Effector memory CD4-positive, alpha-beta T cell (primary cell): ENCODE measurements at regions not wholly inside any gene's neighbourhood (a gene's known extent, or its start where the extent isn't known, plus 50 kb on each side); places are given as distances from the start of the nearest gene placed in this dataset.
"Not testable (repeated sequence)": the region's sequence is repeated elsewhere in the genome, so short reads cannot be mapped to it uniquely, and the experiment has no call there.

Experiments used
- DNase-seq, 3 donors: peaks; one replicate each; pipeline ENCODE4 v3.0.0-alpha.2; 2020
- H3K27ac ChIP-seq: 2 replicates; pipeline ENCODE4 v1.7.0; 2013; ENCODE audit warnings: mild to moderate bottlenecking, low read length, moderate library complexity; ENCODE audit not compliant: insufficient read depth, poor library complexity, severe bottlenecking
- H3K27me3 ChIP-seq: replicated peaks from 2 replicates; pipeline ENCODE4 v1.7.0; 2013; ENCODE audit warnings: mild to moderate bottlenecking, low read length; ENCODE audit not compliant: insufficient read depth, control insufficient read depth, poor library complexity, severe bottlenecking
- H3K36me3 ChIP-seq: 2 replicates; pipeline ENCODE4 v1.7.0; 2013; ENCODE audit warnings: mild to moderate bottlenecking, low read length, moderate library complexity; ENCODE audit not compliant: control insufficient read depth, insufficient read depth
- H3K4me1 ChIP-seq: 2 replicates; pipeline ENCODE4 v1.7.0; 2013; ENCODE audit warnings: low read length, mild to moderate bottlenecking; ENCODE audit not compliant: control insufficient read depth, insufficient read depth, poor library complexity, severe bottlenecking
- H3K4me3 ChIP-seq: 2 replicates; pipeline ENCODE4 v1.7.0; 2013; ENCODE audit warnings: low read length, low read depth, mild to moderate bottlenecking; ENCODE audit not compliant: insufficient read depth, poor library complexity, severe bottlenecking
- H3K9me3 ChIP-seq: 2 replicates; pipeline ENCODE4 v1.7.0; 2013; ENCODE audit warnings: mild to moderate bottlenecking, low read length, moderate library complexity; ENCODE audit not compliant: control insufficient read depth

- Histone ChIP-seq H3K4me1 (no peaks in the 10 kb centered on the region), H3K9me3 (no peaks in the 10 kb centered on the region), H3K36me3 (no peaks in the 10 kb centered on the region), H3K27me3 (no peaks in the 10 kb centered on the region), H3K4me3 (no peak overlapping the region), H3K27ac (no peak overlapping the region)
- DNase-seq: no peak
These were observed 277.2 kb upstream of the ARHGEF26 start for GRCh38 chr3:153843994-153844393.

- Histone ChIP-seq H3K27ac (no peak overlapping the region), H3K27me3 (no peaks in the 10 kb centered on the region), H3K4me3 (no peak overlapping the region), H3K36me3 (no peaks in the 10 kb centered on the region), H3K4me1 (no peaks in the 10 kb centered on the region), H3K9me3 (no peaks in the 10 kb centered on the region)
- DNase-seq: no peak
These were observed 275.9 kb upstream of the ARHGEF26 start for GRCh38 chr3:153845311-153845710.

DNA sequence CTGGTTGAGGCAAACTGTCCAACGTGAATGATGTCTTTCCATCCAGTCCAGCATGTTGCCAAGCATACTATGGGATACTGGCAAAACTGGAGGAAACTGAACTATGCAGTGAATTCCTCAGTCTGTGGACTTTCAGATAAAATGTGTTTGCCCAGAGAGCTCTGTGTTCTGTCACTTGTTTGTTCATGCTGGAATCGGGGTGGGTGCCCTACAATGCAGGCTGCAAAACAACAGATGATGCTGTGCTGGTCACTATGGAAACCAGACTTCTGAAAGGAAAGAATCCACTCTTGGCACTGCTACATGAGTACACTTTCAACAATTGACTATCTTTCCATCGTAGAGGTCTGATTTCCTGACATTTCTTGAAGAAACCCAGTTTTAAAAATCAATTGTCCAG lies 272.5 kb upstream of the ARHGEF26 start:
- Histone ChIP-seq H3K27me3 (no peaks in the 10 kb centered on the region), H3K4me1 (no peaks in the 10 kb centered on the region), H3K9me3 (no peaks in the 10 kb centered on the region), H3K27ac (no peak overlapping the region), H3K4me3 (no peak overlapping the region), H3K36me3 (no peaks in the 10 kb centered on the region)
- DNase-seq: no peak

DNA sequence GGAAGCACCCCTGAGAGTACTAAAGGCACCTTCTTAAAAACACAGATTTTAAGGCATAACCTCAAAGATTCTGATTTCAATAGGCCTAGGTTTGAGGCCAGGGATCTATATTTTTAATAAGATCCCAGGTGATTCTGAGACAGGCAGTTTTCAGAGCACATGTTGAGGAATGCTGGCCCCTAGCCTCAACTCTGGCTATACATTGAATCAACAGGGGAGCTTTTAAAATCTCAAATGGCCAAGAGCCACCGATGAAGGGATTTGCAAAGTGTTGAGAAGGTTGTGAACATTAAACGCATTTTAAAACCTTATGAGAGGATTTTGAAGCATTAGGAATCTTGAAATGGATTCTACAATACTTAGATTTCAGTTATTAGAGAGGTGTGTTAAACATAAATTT lies 268.8 kb upstream of the ARHGEF26 start:
- Histone ChIP-seq H3K36me3 (no peaks in the 10 kb centered on the region), H3K9me3 (no peaks in the 10 kb centered on the region), H3K4me1 (no peaks in the 10 kb centered on the region), H3K4me3 (no peak overlapping the region), H3K27ac (no peak overlapping the region), H3K27me3 (no peaks in the 10 kb centered on the region)
- no peak for DNase-seq

GRCh38 chr3:153853163-153853562 lies 268.0 kb upstream of the ARHGEF26 start:
- no peak for DNase-seq

DNA sequence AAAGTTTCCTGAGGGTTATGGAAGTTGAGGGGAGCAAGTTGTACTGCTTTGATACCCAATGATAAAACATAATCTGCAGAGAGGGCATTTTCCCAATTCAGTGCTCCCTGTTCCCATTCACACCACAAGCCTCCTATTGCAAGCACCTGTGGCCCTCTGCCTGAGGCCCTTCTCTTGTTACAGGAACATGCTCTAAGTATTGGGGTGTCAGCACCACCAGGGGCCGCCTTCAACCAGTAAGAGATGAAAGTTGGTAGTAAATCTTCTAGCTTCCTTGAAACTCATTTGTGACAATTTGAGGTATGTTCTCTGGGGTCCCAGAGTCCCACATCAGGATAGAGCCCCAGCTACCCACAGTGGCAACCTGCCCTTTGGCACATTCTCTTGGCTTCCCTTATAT lies 265.4 kb upstream of the ARHGEF26 start:
- H3K27me3 ChIP-seq: no peaks in the 10 kb centered on the region
- no peak overlapping the region for H3K4me3 ChIP-seq
- H3K9me3 ChIP-seq: no peaks in the 10 kb centered on the region
- H3K27ac ChIP-seq: no peak overlapping the region
- H3K4me1 ChIP-seq: no peaks in the 10 kb centered on the region
- no peak for DNase-seq
- no peaks in the 10 kb centered on the region for H3K36me3 ChIP-seq

More at GRCh38 chr3:153853163-153853562, 268.0 kb upstream of the ARHGEF26 start:
- Histone ChIP-seq H3K36me3 (no peaks in the 10 kb centered on the region), H3K27me3 (no peaks in the 10 kb centered on the region), H3K4me3 (no peak overlapping the region), H3K9me3 (no peaks in the 10 kb centered on the region), H3K27ac (no peak overlapping the region), H3K4me1 (no peaks in the 10 kb centered on the region)

- no peak for DNase-seq
- H3K9me3 ChIP-seq: no peaks in the 10 kb centered on the region
- H3K27me3 ChIP-seq: no peaks in the 10 kb centered on the region
- no peak overlapping the region for H3K4me3 ChIP-seq
- no peaks in the 10 kb centered on the region for H3K36me3 ChIP-seq
- no peak overlapping the region for H3K27ac ChIP-seq
- H3K4me1 ChIP-seq: no peaks in the 10 kb centered on the region
These were observed 264.3 kb upstream of the ARHGEF26 start for GRCh38 chr3:153856932-153857331.

GRCh38 chr3:153864793-153865192 lies 256.4 kb upstream of the ARHGEF26 start:
- Histone ChIP-seq H3K27me3 (no peaks in the 10 kb centered on the region), H3K4me3 (no peak overlapping the region), H3K36me3 (no peaks in the 10 kb centered on the region), H3K4me1 (no peaks in the 10 kb centered on the region), H3K27ac (no peak overlapping the region), H3K9me3 (no peaks in the 10 kb centered on the region)
- no peak for DNase-seq

- Histone ChIP-seq H3K27ac (no peak overlapping the region), H3K4me1 (no peaks in the 10 kb centered on the region), H3K27me3 (no peaks in the 10 kb centered on the region), H3K36me3 (no peaks in the 10 kb centered on the region), H3K9me3 (no peaks in the 10 kb centered on the region), H3K4me3 (no peak overlapping the region)
- no peak for DNase-seq
These were observed 254.3 kb upstream of the ARHGEF26 start for GRCh38 chr3:153866901-153867300.

GRCh38 chr3:153874348-153874747 lies 246.8 kb upstream of the ARHGEF26 start:
- H3K4me1 ChIP-seq, DNase-seq, H3K27ac ChIP-seq, H3K36me3 ChIP-seq, H3K27me3 ChIP-seq, H3K4me3 ChIP-seq, H3K9me3 ChIP-seq: not testable (repeated sequence)

DNA sequence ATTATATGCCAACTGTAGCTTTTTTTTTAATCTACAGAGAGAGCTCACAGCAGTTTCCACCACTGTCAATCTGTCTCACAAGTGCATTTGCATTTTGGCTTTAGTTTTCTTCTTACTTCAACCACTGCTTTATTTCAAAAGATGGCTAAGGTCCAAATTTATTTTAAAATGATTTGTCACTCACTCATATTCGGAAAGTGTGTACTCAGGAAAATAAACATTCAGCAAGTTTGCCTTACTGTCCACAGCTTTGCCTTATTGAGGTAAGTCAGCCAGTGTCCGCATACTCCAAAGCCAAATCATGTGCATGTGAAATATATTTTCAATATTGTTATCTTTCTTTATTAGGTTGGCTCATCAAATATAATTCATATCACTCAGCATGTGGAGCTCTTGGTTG lies 240.7 kb upstream of the ARHGEF26 start:
- no peaks in the 10 kb centered on the region for H3K9me3 ChIP-seq
- no peak for DNase-seq
- H3K27me3 ChIP-seq: no peaks in the 10 kb centered on the region
- no peaks in the 10 kb centered on the region for H3K4me1 ChIP-seq
- no peak overlapping the region for H3K27ac ChIP-seq
- H3K4me3 ChIP-seq: no peak overlapping the region
- no peaks in the 10 kb centered on the region for H3K36me3 ChIP-seq
